Brain microvascular endothelial cell (primary cell): ENCODE measurements at regions not wholly inside any gene's neighbourhood (a gene's known extent, or its start where the extent isn't known, plus 50 kb on each side); places are given as distances from the start of the nearest gene placed in this dataset.

Experiments
- DNase-seq: peaks from one replicate; pipeline ENCODE4 v3.0.0-alpha.2; 2020
- H3K27ac ChIP-seq: fragments of 250-450 bp; sonication (Bioruptor Pico); 2 replicates; pipeline ENCODE4 v1.5.1; 2020; ENCODE audit warnings: mild to moderate bottlenecking, moderate library complexity
- H3K27me3 ChIP-seq: fragments of 250-450 bp; sonication (Bioruptor Pico); replicated peaks from 2 replicates; pipeline ENCODE4 v1.5.1; 2020; ENCODE audit warnings: mild to moderate bottlenecking
- H3K36me3 ChIP-seq: fragments of 250-450 bp; sonication (Bioruptor Pico); replicated peaks from 2 replicates; pipeline ENCODE4 v1.5.1; 2020; ENCODE audit warnings: mild to moderate bottlenecking
- H3K4me3 ChIP-seq: 2 replicates; pipeline ENCODE4 v1.5.1; 2011; ENCODE audit warnings: low read depth, mild to moderate bottlenecking, control low read depth, low read length, moderate library complexity
- CTCF ChIP-seq: IDR thresholded peaks from 2 replicates; pipeline ENCODE4 v1.5.1; 2011; ENCODE audit warnings: low read depth, mild to moderate bottlenecking, moderate library complexity, low read length, control low read depth, inconsistent platforms; ENCODE audit errors: missing control alignments
- in situ Hi-C: cut with HindIII; loops from 2 replicates; pipeline ENCODE4 v1.10.0; 2017; ENCODE audit warnings: low sequenced_read_pairs, low pct_ligation_motif_present

GRCh38 chr6:81194374-81194773 is 558.1 kb downstream of the TENT5A start:
- Histone ChIP-seq H3K4me3 (no peak overlapping the region), H3K27me3 (no peaks in the 10 kb centered on the region), H3K36me3 (no peaks in the 10 kb centered on the region), H3K27ac (no peak overlapping the region)
- DNase-seq: no peak
- TF ChIP-seq CTCF: no peak
- in situ Hi-C loops: no loop called here

GRCh38 chr6:81172056-81172740 is 580.3 kb downstream of the TENT5A start:
- in situ Hi-C loops: no loop called here
- Histone ChIP-seq H3K4me3 (no peak overlapping the region), H3K36me3 (no peaks in the 10 kb centered on the region), H3K27me3 (no peaks in the 10 kb centered on the region), H3K27ac (peak overlapping the region; percentile 19)
- DNase-seq: peak; percentile 74
- TF ChIP-seq CTCF: no peak

GRCh38 chr6:81169166-81169565 is 583.3 kb downstream of the TENT5A start:
- Histone ChIP-seq H3K36me3 (no peaks in the 10 kb centered on the region), H3K27me3 (no peaks in the 10 kb centered on the region), H3K27ac (no peak overlapping the region), H3K4me3 (no peak overlapping the region)
- DNase-seq: peak; percentile 28
- TF ChIP-seq CTCF: no peak
- in situ Hi-C loops: no loop called here

- Histone ChIP-seq H3K4me3 (no peak overlapping the region), H3K36me3 (no peaks in the 10 kb centered on the region), H3K27me3 (no peaks in the 10 kb centered on the region), H3K27ac (no peak overlapping the region)
- DNase-seq: peak; percentile 63
- in situ Hi-C loops: no loop called here
- TF ChIP-seq CTCF: no peak
Observed at GRCh38 chr6:81166770-81167169, 585.7 kb downstream of the TENT5A start.

- in situ Hi-C loops: no loop called here
- Histone ChIP-seq H3K27me3 (no peaks in the 10 kb centered on the region), H3K27ac (no peak overlapping the region), H3K4me3 (no peak overlapping the region), H3K36me3 (no peaks in the 10 kb centered on the region)
- TF ChIP-seq CTCF: no peak
- DNase-seq: no peak
Observed at GRCh38 chr6:81158956-81159355, 593.5 kb downstream of the TENT5A start.

- Histone ChIP-seq H3K4me3 (no peak overlapping the region), H3K27me3 (no peaks in the 10 kb centered on the region), H3K27ac (no peak overlapping the region), H3K36me3 (no peaks in the 10 kb centered on the region)
- DNase-seq: no peak
- TF ChIP-seq CTCF: no peak
- in situ Hi-C loops: no loop called here
Observed at GRCh38 chr6:81148751-81149150, 603.7 kb downstream of the TENT5A start.
